ENCODE measurements at regions not wholly inside any gene's neighbourhood (a gene's known extent, or its start where the extent isn't known, plus 50 kb on each side); places are given as distances from the start of the nearest gene placed in this dataset.

- Histone ChIP-seq H3K9ac (ENCODE audit: low read depth, low read length) (no peak overlapping the region), H3K36me3 (ENCODE audit: control insufficient read depth, insufficient read depth, low read length) (no peaks in the 10 kb centered on the region), H3K4me1 (ENCODE audit: control insufficient read depth, insufficient read depth, low read length) (peaks cover 23% of the 10 kb centered on the region), H3K27me3 (ENCODE audit: control insufficient read depth, insufficient read depth, low read length) (no peaks in the 10 kb centered on the region), H3K9me3 (ENCODE audit: control insufficient read depth, insufficient read depth, low read length) (no peaks in the 10 kb centered on the region), H3K4me3 (ENCODE audit: low read depth, low read length) (no peak overlapping the region)
These were observed 417.9 kb downstream of the FAT4 start for GRCh38 chr4:125732632-125733031.

GRCh38 chr4:125734504-125734903 is 419.7 kb downstream of the FAT4 start:
- no peak overlapping the region for H3K9ac ChIP-seq (ENCODE audit: low read depth, low read length)
- H3K4me3 ChIP-seq (ENCODE audit: low read depth, low read length) = no peak overlapping the region
- H3K9me3 ChIP-seq (ENCODE audit: control insufficient read depth, insufficient read depth, low read length) = no peaks in the 10 kb centered on the region
- peaks cover 12% of the 10 kb centered on the region for H3K4me1 ChIP-seq (ENCODE audit: control insufficient read depth, insufficient read depth, low read length)
- H3K36me3 ChIP-seq (ENCODE audit: control insufficient read depth, insufficient read depth, low read length) = no peaks in the 10 kb centered on the region
- no peaks in the 10 kb centered on the region for H3K27me3 ChIP-seq (ENCODE audit: control insufficient read depth, insufficient read depth, low read length)

GRCh38 chr4:125735102-125735501 is 420.3 kb downstream of the FAT4 start:
- Histone ChIP-seq H3K9me3 (ENCODE audit: control insufficient read depth, insufficient read depth, low read length) (no peaks in the 10 kb centered on the region), H3K4me1 (ENCODE audit: control insufficient read depth, insufficient read depth, low read length) (peaks cover 8% of the 10 kb centered on the region), H3K27me3 (ENCODE audit: control insufficient read depth, insufficient read depth, low read length) (no peaks in the 10 kb centered on the region), H3K4me3 (ENCODE audit: low read depth, low read length) (no peak overlapping the region), H3K36me3 (ENCODE audit: control insufficient read depth, insufficient read depth, low read length) (no peaks in the 10 kb centered on the region), H3K9ac (ENCODE audit: low read depth, low read length) (no peak overlapping the region)

- Histone ChIP-seq H3K36me3 (ENCODE audit: control insufficient read depth, insufficient read depth, low read length) (no peaks in the 10 kb centered on the region), H3K9ac (ENCODE audit: low read depth, low read length) (no peak overlapping the region)
These were observed 421.3 kb downstream of the FAT4 start for GRCh38 chr4:125736057-125736456.

GRCh38 chr4:125739760-125740159 is 425.0 kb downstream of the FAT4 start:
- peaks cover 6% of the 10 kb centered on the region for H3K4me1 ChIP-seq (ENCODE audit: control insufficient read depth, insufficient read depth, low read length)
- no peaks in the 10 kb centered on the region for H3K36me3 ChIP-seq (ENCODE audit: control insufficient read depth, insufficient read depth, low read length)
- no peaks in the 10 kb centered on the region for H3K27me3 ChIP-seq (ENCODE audit: control insufficient read depth, insufficient read depth, low read length)
- no peak overlapping the region for H3K9ac ChIP-seq (ENCODE audit: low read depth, low read length)
- H3K9me3 ChIP-seq (ENCODE audit: control insufficient read depth, insufficient read depth, low read length) = peaks cover 2% of the 10 kb centered on the region
- H3K4me3 ChIP-seq (ENCODE audit: low read depth, low read length) = no peak overlapping the region

More at GRCh38 chr4:125736057-125736456, 421.3 kb downstream of the FAT4 start:
- Histone ChIP-seq H3K9me3 (ENCODE audit: control insufficient read depth, insufficient read depth, low read length) (no peaks in the 10 kb centered on the region), H3K27me3 (ENCODE audit: control insufficient read depth, insufficient read depth, low read length) (no peaks in the 10 kb centered on the region), H3K4me3 (ENCODE audit: low read depth, low read length) (no peak overlapping the region), H3K4me1 (ENCODE audit: control insufficient read depth, insufficient read depth, low read length) (peaks cover 6% of the 10 kb centered on the region)

GRCh38 chr4:125741825-125742452 is 427.2 kb downstream of the FAT4 start:
- peaks cover 3% of the 10 kb centered on the region for H3K9me3 ChIP-seq (ENCODE audit: control insufficient read depth, insufficient read depth, low read length)
- no peaks in the 10 kb centered on the region for H3K27me3 ChIP-seq (ENCODE audit: control insufficient read depth, insufficient read depth, low read length)
- no peak overlapping the region for H3K9ac ChIP-seq (ENCODE audit: low read depth, low read length)
- H3K4me1 ChIP-seq (ENCODE audit: control insufficient read depth, insufficient read depth, low read length) = no peaks in the 10 kb centered on the region
- no peak overlapping the region for H3K4me3 ChIP-seq (ENCODE audit: low read depth, low read length)
- H3K36me3 ChIP-seq (ENCODE audit: control insufficient read depth, insufficient read depth, low read length) = no peaks in the 10 kb centered on the region

GRCh38 chr4:125744891-125745364 is 430.2 kb downstream of the FAT4 start:
- Histone ChIP-seq H3K9me3 (ENCODE audit: control insufficient read depth, insufficient read depth, low read length) (peaks cover 3% of the 10 kb centered on the region), H3K4me3 (ENCODE audit: low read depth, low read length) (no peak overlapping the region), H3K4me1 (ENCODE audit: control insufficient read depth, insufficient read depth, low read length) (no peaks in the 10 kb centered on the region), H3K27me3 (ENCODE audit: control insufficient read depth, insufficient read depth, low read length) (no peaks in the 10 kb centered on the region), H3K36me3 (ENCODE audit: control insufficient read depth, insufficient read depth, low read length) (no peaks in the 10 kb centered on the region), H3K9ac (ENCODE audit: low read depth, low read length) (no peak overlapping the region)

- no peaks in the 10 kb centered on the region for H3K36me3 ChIP-seq (ENCODE audit: control insufficient read depth, insufficient read depth, low read length)
- H3K9me3 ChIP-seq (ENCODE audit: control insufficient read depth, insufficient read depth, low read length) = peaks cover 3% of the 10 kb centered on the region
- no peaks in the 10 kb centered on the region for H3K27me3 ChIP-seq (ENCODE audit: control insufficient read depth, insufficient read depth, low read length)
- H3K4me3 ChIP-seq (ENCODE audit: low read depth, low read length) = no peak overlapping the region
- H3K9ac ChIP-seq (ENCODE audit: low read depth, low read length) = no peak overlapping the region
- no peaks in the 10 kb centered on the region for H3K4me1 ChIP-seq (ENCODE audit: control insufficient read depth, insufficient read depth, low read length)
These were observed 434.6 kb downstream of the FAT4 start for GRCh38 chr4:125749354-125749753.

- H3K4me1 ChIP-seq (ENCODE audit: control insufficient read depth, insufficient read depth, low read length) = no peaks in the 10 kb centered on the region
- H3K9ac ChIP-seq (ENCODE audit: low read depth, low read length) = no peak overlapping the region
- no peaks in the 10 kb centered on the region for H3K9me3 ChIP-seq (ENCODE audit: control insufficient read depth, insufficient read depth, low read length)
- no peak overlapping the region for H3K4me3 ChIP-seq (ENCODE audit: low read depth, low read length)
- no peaks in the 10 kb centered on the region for H3K36me3 ChIP-seq (ENCODE audit: control insufficient read depth, insufficient read depth, low read length)
- no peaks in the 10 kb centered on the region for H3K27me3 ChIP-seq (ENCODE audit: control insufficient read depth, insufficient read depth, low read length)
These were observed 435.6 kb downstream of the FAT4 start for GRCh38 chr4:125750399-125750798.

GRCh38 chr4:125750828-125751466 is 436.2 kb downstream of the FAT4 start:
- H3K36me3 ChIP-seq (ENCODE audit: control insufficient read depth, insufficient read depth, low read length) = no peaks in the 10 kb centered on the region
- H3K4me1 ChIP-seq (ENCODE audit: control insufficient read depth, insufficient read depth, low read length) = no peaks in the 10 kb centered on the region
- no peak overlapping the region for H3K9ac ChIP-seq (ENCODE audit: low read depth, low read length)
- no peak overlapping the region for H3K4me3 ChIP-seq (ENCODE audit: low read depth, low read length)
- no peaks in the 10 kb centered on the region for H3K9me3 ChIP-seq (ENCODE audit: control insufficient read depth, insufficient read depth, low read length)
- no peaks in the 10 kb centered on the region for H3K27me3 ChIP-seq (ENCODE audit: control insufficient read depth, insufficient read depth, low read length)

GRCh38 chr4:125758438-125758837 is 443.7 kb downstream of the FAT4 start:
- H3K9me3 ChIP-seq (ENCODE audit: control insufficient read depth, insufficient read depth, low read length) = no peaks in the 10 kb centered on the region
- no peak overlapping the region for H3K4me3 ChIP-seq (ENCODE audit: low read depth, low read length)
- no peaks in the 10 kb centered on the region for H3K27me3 ChIP-seq (ENCODE audit: control insufficient read depth, insufficient read depth, low read length)
- no peaks in the 10 kb centered on the region for H3K36me3 ChIP-seq (ENCODE audit: control insufficient read depth, insufficient read depth, low read length)
- no peaks in the 10 kb centered on the region for H3K4me1 ChIP-seq (ENCODE audit: control insufficient read depth, insufficient read depth, low read length)
- H3K9ac ChIP-seq (ENCODE audit: low read depth, low read length) = no peak overlapping the region

GRCh38 chr4:125760201-125760819 is 445.6 kb downstream of the FAT4 start:
- no peak overlapping the region for H3K4me3 ChIP-seq (ENCODE audit: low read depth, low read length)
- H3K27me3 ChIP-seq (ENCODE audit: control insufficient read depth, insufficient read depth, low read length) = no peaks in the 10 kb centered on the region
- no peak overlapping the region for H3K9ac ChIP-seq (ENCODE audit: low read depth, low read length)
- H3K4me1 ChIP-seq (ENCODE audit: control insufficient read depth, insufficient read depth, low read length) = no peaks in the 10 kb centered on the region
- no peaks in the 10 kb centered on the region for H3K9me3 ChIP-seq (ENCODE audit: control insufficient read depth, insufficient read depth, low read length)
- H3K36me3 ChIP-seq (ENCODE audit: control insufficient read depth, insufficient read depth, low read length) = no peaks in the 10 kb centered on the region
